BJ (cell line): ENCODE measurements at regions not wholly inside any gene's neighbourhood (a gene's known extent, or its start where the extent isn't known, plus 50 kb on each side); places are given as distances from the start of the nearest gene placed in this dataset.

ENCODE experiments used
- CTCF ChIA-PET: fragments of 350-600 bp; formaldehyde crosslinking; extraction: SDS; loops from one replicate; lab custom pipeline; 2021; ENCODE audit warnings: antibody characterized with exemption, inconsistent platforms; lab: Yijun Ruan, JAX
- POLR2A ChIA-PET: fragments of 300-600 bp; sonication (Branson Sonifier 250); formaldehyde crosslinking; extraction: SDS; loops from one replicate; lab custom pipeline; 2021; ENCODE audit warnings: antibody characterized with exemption; lab: Charles Lee
- DNase-seq: peaks from one replicate; pipeline ENCODE4 v3.0.0-alpha.2; 2011; ENCODE audit warnings: low read depth
- H3K27me3 ChIP-seq: 2 replicates; pipeline ENCODE4 v1.6.0; 2011; ENCODE audit warnings: low read length; ENCODE audit not compliant: control insufficient read depth, insufficient read depth
- H3K36me3 ChIP-seq: 2 replicates; pipeline ENCODE4 v1.5.1; 2011; ENCODE audit warnings: low read length; ENCODE audit not compliant: control insufficient read depth, insufficient read depth
- H3K4me3 ChIP-seq: 2 replicates; pipeline ENCODE4 v1.5.1; 2011; ENCODE audit warnings: low read depth, mild to moderate bottlenecking, control low read depth, low read length
- TF ChIP-seq, protein P1 (sequence below): IDR thresholded peaks from 2 replicates; pipeline ENCODE4 v1.5.1; 2011; ENCODE audit warnings: low read depth, mild to moderate bottlenecking, control low read depth, inconsistent platforms, low read length, moderate library complexity; ENCODE audit not compliant: insufficient read depth

DNA sequence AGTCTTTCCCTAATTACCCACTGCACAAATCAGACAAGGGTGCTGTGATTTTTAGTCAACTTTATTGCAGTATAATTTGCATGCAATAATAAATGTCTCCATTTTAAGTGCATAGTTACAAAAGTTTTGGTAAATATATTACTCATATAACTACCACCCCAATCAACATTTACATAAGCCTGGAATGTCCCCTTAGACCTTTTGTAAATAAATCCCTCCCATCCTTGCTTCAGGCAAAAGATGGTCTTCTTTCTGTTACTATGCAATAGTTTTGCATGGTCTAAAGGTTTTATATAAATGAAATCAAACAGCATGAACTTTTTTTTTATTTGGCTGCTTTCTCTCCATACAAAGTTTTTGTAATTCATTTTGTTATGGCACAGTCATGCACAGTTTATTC is 235.4 kb downstream of the PYDC2 start:
- TF ChIP-seq, protein P1, sequence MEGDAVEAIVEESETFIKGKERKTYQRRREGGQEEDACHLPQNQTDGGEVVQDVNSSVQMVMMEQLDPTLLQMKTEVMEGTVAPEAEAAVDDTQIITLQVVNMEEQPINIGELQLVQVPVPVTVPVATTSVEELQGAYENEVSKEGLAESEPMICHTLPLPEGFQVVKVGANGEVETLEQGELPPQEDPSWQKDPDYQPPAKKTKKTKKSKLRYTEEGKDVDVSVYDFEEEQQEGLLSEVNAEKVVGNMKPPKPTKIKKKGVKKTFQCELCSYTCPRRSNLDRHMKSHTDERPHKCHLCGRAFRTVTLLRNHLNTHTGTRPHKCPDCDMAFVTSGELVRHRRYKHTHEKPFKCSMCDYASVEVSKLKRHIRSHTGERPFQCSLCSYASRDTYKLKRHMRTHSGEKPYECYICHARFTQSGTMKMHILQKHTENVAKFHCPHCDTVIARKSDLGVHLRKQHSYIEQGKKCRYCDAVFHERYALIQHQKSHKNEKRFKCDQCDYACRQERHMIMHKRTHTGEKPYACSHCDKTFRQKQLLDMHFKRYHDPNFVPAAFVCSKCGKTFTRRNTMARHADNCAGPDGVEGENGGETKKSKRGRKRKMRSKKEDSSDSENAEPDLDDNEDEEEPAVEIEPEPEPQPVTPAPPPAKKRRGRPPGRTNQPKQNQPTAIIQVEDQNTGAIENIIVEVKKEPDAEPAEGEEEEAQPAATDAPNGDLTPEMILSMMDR = no peak
- no peak for DNase-seq
- no peak overlapping the region for H3K4me3 ChIP-seq
- H3K36me3 ChIP-seq = no peaks in the 10 kb centered on the region
- no peaks in the 10 kb centered on the region for H3K27me3 ChIP-seq
- ChIA-PET POLR2A (no interaction called here), CTCF (no interaction called here)

DNA sequence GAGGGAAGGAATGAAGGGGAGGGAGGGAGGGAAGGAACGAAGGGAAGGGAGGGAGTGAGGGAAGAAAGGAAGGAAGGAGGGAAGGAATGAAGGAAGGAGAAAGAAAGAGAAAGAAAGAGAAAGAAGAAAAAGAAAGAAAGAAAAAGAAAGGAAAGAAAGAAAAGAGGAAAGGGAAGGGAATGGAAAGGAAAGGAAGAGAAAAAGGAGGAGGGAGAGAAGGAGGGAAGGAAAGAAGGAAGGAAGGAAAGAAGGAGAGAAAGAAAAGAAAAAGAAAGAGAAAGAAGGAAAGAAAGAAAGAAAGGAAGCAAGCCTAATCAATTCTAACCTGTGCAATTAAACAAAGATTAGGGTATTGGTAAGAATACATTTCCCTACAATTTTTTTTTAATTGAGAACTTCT is 238.6 kb downstream of the PYDC2 start:
- Histone ChIP-seq H3K4me3 (no peak overlapping the region), H3K36me3 (no peaks in the 10 kb centered on the region), H3K27me3 (no peaks in the 10 kb centered on the region)
- DNase-seq = no peak
- CTCF ChIA-PET = no interaction called here
- POLR2A ChIA-PET = no interaction called here
- TF ChIP-seq, protein P1 = no peak

DNA sequence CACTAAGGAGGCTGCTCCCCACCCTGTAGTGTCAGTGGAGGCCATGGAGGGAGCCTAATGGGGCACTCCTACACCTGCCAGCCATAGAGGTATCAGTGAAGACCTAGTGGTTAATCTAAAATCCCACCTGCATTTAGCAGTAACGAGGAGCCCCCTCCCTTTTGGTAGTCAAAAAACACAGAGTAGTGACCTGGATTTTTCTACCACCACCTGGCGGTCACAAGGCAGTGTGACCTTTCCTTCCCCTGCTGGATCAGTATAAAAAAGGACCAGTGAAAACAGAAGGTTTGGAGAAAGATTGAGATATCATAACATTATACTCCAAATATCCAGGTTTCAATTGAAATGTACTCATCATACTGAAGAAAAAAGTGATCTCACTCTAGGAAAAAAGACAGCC is 241.2 kb downstream of the PYDC2 start:
- no peak for DNase-seq
- Histone ChIP-seq H3K4me3 (no peak overlapping the region), H3K36me3 (no peaks in the 10 kb centered on the region), H3K27me3 (no peaks in the 10 kb centered on the region)
- TF ChIP-seq, protein P1 = no peak
- POLR2A ChIA-PET = no interaction called here
- CTCF ChIA-PET = no interaction called here

DNA sequence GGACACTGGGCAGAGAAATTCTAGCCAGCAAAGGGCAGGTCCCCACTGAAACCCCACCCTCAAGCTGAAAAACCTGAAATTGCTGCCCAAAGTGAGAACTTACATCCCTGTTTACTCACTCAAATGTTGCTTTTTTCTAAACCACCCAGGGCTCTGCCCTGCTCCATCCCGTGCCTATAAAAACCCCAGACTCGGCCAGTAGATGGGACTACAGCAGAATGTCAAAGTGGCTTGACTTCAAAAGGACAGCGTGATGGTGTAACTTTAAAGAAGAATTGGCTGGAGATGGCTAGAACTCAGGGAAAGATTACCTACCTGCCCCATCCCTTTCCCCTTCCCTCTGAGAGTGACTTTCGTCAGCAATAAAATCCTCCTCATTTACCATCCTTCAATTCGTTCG is 246.9 kb downstream of the PYDC2 start:
- Histone ChIP-seq H3K36me3 (no peaks in the 10 kb centered on the region), H3K27me3 (no peaks in the 10 kb centered on the region), H3K4me3 (no peak overlapping the region)
- ChIA-PET POLR2A (no interaction called here), CTCF (no interaction called here)
- DNase-seq = no peak
- TF ChIP-seq, protein P1 = no peak

DNA sequence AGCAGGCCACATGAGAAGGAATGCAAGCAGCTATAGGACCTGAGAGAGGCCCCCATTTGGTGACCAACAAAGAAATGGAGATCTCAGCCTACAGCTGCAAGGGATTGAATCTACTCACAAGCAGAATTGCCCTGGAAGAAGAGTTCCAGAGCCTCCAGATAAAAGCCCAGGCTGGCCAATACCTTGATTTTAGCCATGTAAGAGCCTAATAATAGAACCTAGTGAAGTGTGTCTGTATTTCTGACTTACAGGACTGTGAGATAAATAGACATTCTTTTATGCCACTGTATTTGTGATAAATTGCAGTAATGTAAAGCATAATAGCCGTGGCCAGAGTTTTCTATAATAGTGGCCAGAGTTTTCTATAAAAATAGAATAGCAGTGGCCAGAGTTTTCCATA is 254.6 kb downstream of the PYDC2 start:
- DNase-seq = no peak
- CTCF ChIA-PET = no interaction called here
- H3K4me3 ChIP-seq = no peak overlapping the region
- POLR2A ChIA-PET = no interaction called here
- TF ChIP-seq, protein P1 = no peak
- no peaks in the 10 kb centered on the region for H3K27me3 ChIP-seq
- no peaks in the 10 kb centered on the region for H3K36me3 ChIP-seq
